HG02588 (cell line): ENCODE measurements at regions not wholly inside any gene's neighbourhood (a gene's known extent, or its start where the extent isn't known, plus 50 kb on each side); places are given as distances from the start of the nearest gene placed in this dataset.

Source experiments
- ATAC-seq: cut with Tn5 transposase; IDR thresholded peaks from one replicate; pipeline ENCODE4 v1.9.1; 2021; ENCODE audit warnings: mild to moderate bottlenecking, moderate library complexity; ENCODE audit not compliant: unreplicated experiment

- no peak for ATAC-seq
Observed at GRCh38 chr5:113792806-113793205, 279.3 kb downstream of the YTHDC2 start.

- no peak for ATAC-seq
Observed at GRCh38 chr5:113794981-113795380, 281.5 kb downstream of the YTHDC2 start.

DNA sequence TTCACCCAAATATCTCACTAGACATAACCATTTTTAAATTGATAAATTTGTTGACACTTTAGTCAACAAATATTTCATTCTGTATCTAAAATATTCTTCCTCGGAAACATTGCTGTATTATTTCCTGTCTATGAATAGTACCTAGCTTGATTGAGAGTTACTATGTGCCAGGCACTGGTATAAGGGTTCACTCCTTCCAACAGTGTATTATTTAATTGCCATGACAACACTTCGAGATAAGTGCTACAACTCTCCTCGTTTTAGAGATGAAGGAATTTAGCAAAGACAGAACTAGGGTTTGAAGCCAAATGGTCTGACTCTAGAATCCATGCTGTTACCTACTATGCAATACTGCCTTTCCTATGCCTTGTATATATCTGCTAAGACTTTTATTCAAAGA, 287.2 kb downstream of the YTHDC2 start:
- ATAC-seq = no peak

GRCh38 chr5:113804264-113804663, 290.8 kb downstream of the YTHDC2 start:
- ATAC-seq = no peak

DNA sequence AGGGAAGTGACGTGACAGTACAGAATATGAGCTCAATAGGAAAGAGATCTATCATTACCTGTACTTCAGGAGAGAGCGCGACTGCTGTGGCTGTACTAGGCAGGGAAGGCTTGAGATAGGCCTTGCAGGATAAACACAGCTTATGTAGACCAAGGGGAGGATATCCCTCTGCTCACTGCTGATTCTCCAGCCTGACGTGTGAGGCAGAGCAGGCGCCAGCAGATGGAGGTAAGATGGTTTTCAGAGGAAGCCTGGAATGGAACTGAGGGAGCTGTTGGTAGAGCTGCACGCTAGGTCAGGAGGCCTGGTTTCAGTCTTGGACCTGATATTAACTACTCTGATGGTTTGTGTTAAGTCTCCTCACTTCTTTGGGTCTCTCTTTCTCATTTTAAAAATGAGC, 291.4 kb downstream of the YTHDC2 start:
- no peak for ATAC-seq

GRCh38 chr5:113806250-113806649, 292.8 kb downstream of the YTHDC2 start:
- no peak for ATAC-seq

- ATAC-seq = no peak
Observed at GRCh38 chr5:113806904-113807303, 293.4 kb downstream of the YTHDC2 start.

- ATAC-seq = no peak
Observed at GRCh38 chr5:113807427-113807991, 294.0 kb downstream of the YTHDC2 start.

- no peak for ATAC-seq
Observed at GRCh38 chr5:113808956-113809355, 295.5 kb downstream of the YTHDC2 start.

GRCh38 chr5:113809626-113810025, 296.1 kb downstream of the YTHDC2 start:
- ATAC-seq = no peak

GRCh38 chr5:113813466-113813865, 300.0 kb downstream of the YTHDC2 start:
- ATAC-seq = no peak

- ATAC-seq = no peak
Observed at GRCh38 chr5:113817683-113818082, 304.2 kb downstream of the YTHDC2 start.

- ATAC-seq = no peak
Observed at GRCh38 chr5:113823696-113824095, 310.2 kb downstream of the YTHDC2 start.

DNA sequence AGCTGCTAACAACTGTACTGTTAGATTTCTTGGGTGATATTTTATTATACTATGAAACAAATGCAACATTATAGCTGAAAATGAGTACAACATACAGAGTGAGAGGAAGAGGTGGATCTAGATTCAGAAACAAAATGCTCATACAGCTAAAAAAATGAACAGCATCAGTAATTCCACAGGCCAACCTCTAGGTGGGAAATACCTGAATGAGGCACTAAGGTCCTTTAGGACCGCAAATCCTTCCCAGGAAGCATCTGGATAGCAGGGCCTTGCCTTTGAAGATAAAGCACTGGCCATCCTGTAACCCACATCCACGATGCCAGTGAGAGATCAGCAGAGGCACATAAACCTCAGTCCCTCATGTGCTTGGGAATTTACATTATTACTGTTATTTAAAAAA, 310.8 kb downstream of the YTHDC2 start:
- no peak for ATAC-seq

- ATAC-seq = no peak
Observed at GRCh38 chr5:113825176-113825575, 311.7 kb downstream of the YTHDC2 start.

- no peak for ATAC-seq
Observed at GRCh38 chr5:113846941-113847340, 333.4 kb downstream of the YTHDC2 start.

DNA sequence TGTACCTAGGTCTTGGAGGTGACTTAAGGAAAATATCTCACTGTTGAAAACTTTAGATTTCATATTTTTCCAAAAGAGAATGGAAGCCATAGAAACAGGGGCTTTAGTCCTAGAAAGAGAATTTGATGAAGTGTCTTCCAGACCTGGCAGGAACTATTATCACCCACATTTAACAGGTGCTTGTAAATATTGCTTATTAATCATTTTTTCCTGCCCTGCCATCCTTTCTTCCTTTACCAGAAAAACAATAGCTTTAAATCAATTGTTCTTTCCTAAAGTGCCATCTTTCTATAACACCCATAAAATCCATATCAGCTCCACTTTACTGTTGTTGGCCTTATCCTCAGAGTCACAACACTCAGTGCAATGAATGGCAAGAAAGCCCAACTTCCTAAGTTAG, 350.9 kb downstream of the YTHDC2 start:
- no peak for ATAC-seq

- ATAC-seq = no peak
Observed at GRCh38 chr5:113866763-113867162, 353.3 kb downstream of the YTHDC2 start.

DNA sequence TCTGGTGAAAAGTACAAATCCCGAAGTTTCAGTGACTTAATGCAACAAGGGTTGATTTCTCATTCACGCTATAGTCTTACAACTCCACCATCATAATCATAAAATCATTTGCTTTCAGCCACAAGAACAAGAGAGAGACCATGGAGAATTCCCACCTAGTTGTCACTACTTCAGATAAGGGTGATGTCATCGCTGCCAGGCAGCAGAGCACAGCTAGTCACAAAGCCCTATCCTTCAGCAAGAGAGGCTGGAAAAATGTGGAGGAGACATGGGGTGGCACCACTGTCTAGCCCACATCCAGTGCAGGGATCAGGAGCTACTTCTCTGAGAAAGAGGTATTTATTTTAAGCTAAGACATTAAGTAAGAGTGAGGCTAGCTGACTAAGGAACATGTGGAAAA, 356.1 kb downstream of the YTHDC2 start:
- ATAC-seq = no peak

DNA sequence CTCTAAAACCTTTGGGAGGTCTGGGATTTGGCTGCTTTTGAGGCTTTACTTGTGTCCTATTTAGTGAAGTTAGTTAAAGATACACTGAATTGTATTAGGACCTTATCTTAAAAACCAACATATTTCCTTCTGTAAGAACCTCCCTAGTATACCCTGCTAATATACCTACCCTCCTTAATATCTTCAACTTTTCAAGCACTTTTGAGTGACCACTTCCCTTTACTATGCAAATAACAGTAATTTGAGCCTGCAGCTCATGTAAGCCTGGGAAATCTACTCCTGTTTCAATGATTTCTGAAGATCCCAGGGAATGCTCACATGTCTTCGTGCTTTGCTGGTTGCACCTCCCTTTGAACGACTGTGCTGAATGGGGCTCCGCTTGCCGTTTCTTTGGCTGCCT, 358.5 kb downstream of the YTHDC2 start:
- no peak for ATAC-seq

- ATAC-seq = no peak
Observed at GRCh38 chr5:113875096-113875495, 361.6 kb downstream of the YTHDC2 start.

DNA sequence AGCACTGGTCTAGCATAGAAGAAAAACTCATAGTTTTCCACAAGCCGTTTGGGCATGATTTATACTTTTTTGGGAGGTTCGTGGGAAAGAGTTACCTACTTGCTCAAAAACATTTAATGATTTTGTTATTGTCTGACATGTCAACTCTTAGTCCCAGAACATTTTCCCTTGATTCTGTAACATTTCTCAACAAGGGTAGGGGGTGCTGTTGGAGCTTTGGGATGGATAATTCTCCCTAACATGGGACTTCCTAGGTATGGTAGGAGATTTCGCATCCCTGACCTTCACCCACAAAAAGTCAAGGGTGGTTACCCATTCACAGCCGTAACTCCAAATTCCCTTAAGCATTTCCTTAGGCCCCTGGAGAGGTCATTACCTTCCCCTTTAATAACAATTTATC, 378.0 kb downstream of the YTHDC2 start:
- ATAC-seq = no peak

DNA sequence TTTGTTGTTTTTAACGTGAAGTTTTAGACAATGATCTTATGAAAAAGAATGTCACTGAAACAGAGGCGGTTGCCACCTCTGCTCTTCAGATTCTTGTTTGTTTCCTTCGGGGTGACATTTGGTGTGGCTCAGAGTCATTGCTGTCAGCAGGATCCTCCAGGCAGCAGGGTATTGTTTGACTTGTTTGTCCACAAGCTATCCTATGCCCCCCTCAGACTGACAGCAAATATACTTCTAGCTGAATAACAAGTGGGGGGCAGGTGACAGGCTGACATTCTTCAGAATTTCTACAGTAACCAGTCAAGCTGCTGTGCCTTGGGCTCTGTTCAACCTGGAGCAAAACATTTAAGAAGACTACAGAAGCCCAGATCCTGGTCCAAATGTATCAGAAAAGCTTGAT, 383.3 kb downstream of the YTHDC2 start:
- ATAC-seq = no peak

GRCh38 chr5:113897748-113898147, 384.3 kb downstream of the YTHDC2 start:
- ATAC-seq = no peak
